ENCODE measurements at regions not wholly inside any gene's neighbourhood (a gene's known extent, or its start where the extent isn't known, plus 50 kb on each side); places are given as distances from the start of the nearest gene placed in this dataset.
"Not testable (repeated sequence)": the region's sequence is repeated elsewhere in the genome, so short reads cannot be mapped to it uniquely, and the experiment has no call there.

GRCh38 chr13:108074429-108074828, 140.9 kb downstream of the LIG4 start:
- DNase-seq, result not testable (repeated sequence)

DNA sequence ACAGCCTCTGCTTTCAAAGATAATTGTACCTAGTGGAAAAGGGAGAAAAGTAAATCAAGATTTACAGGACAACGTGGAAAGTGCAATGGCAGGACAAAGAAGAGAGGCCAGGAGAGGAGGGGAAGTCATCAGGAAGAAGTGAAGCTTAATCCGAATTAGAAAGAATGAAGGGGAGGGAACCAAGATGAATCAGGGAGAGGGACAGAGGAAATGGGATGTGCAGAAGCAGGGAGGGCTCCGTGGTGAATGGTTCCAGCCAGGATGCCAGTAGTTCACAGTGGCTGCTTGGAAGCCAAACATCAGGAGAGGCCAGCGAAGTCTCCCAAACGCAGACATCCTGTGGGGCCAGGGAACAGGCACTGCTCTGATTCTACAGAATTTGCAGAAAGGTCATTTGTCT, 144.4 kb downstream of the LIG4 start:
- no peak for DNase-seq

- no peak for DNase-seq
Observed at GRCh38 chr13:108070491-108070890, 144.8 kb downstream of the LIG4 start.

DNA sequence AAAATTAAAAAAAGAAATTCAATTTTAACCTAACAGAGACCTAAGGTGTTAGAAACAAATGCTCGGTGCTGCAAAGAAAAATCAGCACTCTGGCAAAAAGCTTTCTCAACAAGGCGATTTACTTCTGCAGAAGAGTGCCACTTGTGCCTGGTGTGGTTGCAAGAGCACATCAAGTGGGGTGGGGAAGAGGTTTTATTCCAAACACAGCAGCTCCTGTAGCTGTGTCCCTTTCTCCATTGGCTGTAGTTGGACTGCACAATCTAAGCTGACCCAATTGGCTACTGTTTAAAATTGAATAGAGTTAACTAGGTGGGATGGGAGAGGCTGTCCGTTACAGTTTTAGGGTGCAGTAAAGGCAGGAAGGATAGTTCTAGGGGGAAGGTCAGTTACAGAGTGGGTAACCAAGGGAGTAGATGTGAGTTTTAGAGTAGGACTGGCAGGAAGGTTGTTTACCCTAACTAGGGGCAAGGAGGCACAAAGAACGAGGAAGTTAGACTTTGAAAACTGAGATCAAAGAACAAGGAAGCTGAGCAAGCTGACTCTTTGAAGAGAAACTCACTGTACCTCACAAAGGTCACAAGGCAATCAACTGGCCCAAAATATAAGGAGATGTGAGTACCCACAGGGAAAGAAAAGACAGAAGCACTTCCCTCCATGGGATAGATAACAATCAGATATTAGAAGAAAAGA, 145.7 kb downstream of the LIG4 start:
- no peak for DNase-seq

GRCh38 chr13:108064372-108064771, 151.0 kb downstream of the LIG4 start:
- not testable (repeated sequence) for DNase-seq

GRCh38 chr13:108060111-108060510, 155.2 kb downstream of the LIG4 start:
- DNase-seq, result no peak

DNA sequence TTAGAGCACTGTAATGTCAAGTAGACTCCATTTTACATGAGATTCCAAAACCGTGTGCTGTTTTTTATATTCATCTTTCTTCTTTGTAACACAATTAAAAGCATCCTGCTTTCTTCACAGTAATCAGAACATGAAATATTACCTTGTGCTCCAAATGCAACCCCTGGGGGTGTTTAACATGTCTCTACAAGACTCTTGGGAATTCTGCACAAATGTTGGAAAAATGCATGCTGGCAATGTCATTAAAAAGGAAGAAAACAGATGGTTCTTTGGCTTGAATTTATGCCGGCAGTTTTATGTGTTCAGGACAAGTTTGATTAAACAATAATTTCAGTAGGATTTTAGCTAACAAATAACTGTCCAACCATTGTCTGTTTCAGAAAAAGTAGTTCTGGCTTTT, 159.1 kb downstream of the LIG4 start:
- no peak for DNase-seq

- DNase-seq, result no peak
Observed at GRCh38 chr13:108049211-108049610, 166.1 kb downstream of the LIG4 start.

GRCh38 chr13:108044954-108045353, 170.4 kb downstream of the LIG4 start:
- no peak for DNase-seq

DNA sequence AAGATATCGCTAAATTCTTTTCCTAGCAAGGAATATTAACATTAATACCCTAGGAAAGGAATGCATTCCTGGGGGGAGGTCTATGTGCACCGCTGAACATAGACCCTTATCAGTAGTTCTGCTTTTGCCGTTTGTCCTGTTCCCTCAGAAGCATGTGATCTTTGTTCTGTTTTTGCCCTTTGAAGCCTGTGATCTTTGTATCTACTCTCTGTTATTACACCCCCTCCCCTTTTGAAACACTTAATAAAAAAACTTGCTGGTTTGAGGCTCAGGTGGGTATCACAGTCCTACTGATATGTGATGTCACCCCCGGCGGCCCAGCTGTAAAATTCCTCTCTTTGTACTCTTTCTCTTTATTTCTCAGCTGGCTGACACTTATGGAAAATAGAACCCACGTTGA, 172.5 kb downstream of the LIG4 start:
- not testable (repeated sequence) for DNase-seq

- no peak for DNase-seq
Observed at GRCh38 chr13:108037348-108037747, 178.0 kb downstream of the LIG4 start.

- DNase-seq, result no peak
Observed at GRCh38 chr13:108036411-108036932, 178.9 kb downstream of the LIG4 start.

DNA sequence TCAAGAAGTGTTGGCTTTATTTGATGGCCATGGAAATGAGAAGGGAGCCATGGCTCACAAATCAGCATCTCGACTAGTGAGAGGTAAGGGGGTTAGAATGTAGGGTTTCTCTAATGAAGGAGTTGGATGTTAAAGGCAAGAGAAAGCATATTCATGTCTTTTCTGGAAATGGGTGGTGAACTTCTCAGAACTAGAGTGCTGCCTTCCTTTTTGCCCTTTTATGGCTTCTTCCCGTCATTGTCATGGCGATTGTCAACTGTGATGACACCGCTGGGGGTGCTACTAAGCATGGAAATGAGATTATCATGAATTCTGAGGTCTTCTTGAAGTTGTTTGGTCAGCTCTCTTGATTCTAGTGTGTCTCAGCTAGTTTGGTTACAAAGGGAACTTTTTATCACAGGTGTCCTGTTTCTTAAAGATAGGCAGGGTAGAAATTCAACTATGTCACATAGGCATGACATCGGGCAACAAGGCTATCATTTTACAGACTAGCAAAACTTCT, 180.4 kb downstream of the LIG4 start:
- no peak for DNase-seq

GRCh38 chr13:108033800-108034707, 181.3 kb downstream of the LIG4 start:
- no peak for DNase-seq

DNA sequence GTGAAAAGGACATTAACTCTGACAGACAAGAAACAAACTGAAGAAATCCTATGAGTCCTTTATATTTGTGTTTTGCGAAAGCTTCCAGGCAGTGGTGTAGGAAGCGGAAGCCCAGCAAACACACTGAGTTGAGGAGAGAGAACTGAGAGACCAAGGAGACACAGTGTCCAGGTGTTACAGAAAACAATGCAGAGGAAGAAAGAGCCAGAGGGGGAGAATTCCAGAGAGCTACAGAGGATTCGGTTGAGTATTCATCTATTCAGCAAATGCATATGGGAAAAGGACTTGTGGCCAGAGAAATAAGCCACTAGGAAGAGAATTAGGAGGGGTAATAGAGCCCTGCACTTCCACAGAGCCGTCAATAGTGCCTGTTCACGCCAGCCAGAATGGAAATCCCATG, 183.5 kb downstream of the LIG4 start:
- no peak for DNase-seq

DNA sequence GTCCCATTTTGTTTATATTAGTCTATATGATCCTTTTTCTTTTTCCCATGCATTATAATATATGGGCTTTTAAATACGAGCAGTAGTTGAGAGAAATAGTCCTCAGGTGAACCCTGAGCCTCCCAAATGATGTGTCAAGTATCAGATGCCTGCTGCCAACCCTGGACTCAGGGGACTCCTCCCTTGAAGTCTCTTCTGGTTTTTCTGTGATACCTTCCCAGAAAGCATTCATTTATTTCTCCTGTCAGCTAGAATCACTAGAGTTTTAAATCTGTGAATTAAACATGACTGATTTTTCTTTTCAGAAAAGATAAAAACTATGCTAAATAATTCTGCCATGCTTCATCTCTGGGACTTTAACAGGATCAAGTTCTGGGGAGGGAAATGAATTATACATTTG, 184.6 kb downstream of the LIG4 start:
- no peak for DNase-seq

- DNase-seq, result no peak
Observed at GRCh38 chr13:108026680-108027410, 188.5 kb downstream of the LIG4 start.

GRCh38 chr13:108020027-108020426, 195.3 kb downstream of the LIG4 start:
- no peak for DNase-seq

GRCh38 chr13:108018371-108018870, 196.9 kb downstream of the LIG4 start:
- no peak for DNase-seq

DNA sequence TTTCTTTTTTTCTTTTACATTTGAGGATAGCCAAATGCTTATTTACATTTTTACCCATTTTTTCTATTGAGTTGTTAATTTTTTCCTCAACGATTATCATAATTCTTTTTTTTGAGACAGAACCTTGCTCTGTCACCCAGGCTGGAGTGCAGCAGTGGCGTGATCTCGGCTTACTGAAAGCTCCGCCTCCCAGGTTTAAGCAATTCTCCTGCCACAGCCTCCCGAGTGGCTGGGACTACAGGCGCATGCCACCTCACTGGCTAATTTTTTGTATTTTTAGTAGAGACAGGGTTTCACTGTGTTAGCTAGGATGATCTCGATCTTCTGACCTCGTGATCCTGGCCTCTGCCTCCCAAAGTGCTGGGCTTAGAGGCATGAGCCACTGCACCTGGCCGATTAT, 208.7 kb downstream of the LIG4 start:
- no peak for DNase-seq

GRCh38 chr13:108005231-108005630, 210.1 kb downstream of the LIG4 start:
- DNase-seq, result no peak

GRCh38 chr13:108003626-108004025, 211.7 kb downstream of the LIG4 start:
- no peak for DNase-seq

DNA sequence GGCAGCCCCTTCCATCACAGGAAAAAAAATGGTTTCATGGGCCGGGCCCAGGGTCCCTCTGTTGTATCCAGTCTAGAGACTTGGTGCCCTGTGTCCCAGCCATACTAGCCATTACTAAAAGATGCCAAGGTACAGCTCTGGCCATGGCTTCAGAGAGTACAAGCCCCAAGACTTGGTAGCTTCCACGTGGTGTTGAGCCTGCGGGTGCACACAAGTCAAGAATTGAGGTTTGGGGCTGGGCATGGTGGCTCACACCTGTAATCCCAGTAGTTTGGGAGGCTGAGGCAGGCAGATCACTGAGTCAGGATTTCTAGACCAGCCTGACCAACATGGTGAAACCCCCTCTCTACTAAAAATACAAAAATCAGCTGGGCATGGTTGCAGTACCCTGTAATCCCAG, 214.3 kb downstream of the LIG4 start:
- no peak for DNase-seq
